Hepatocyte (in vitro differentiated cells): ENCODE measurements at regions not wholly inside any gene's neighbourhood (a gene's known extent, or its start where the extent isn't known, plus 50 kb on each side); places are given as distances from the start of the nearest gene placed in this dataset.

Source experiments
- DNase-seq: peaks from one replicate; pipeline ENCODE4 v3.0.0-alpha.2; 2016; ENCODE audit warnings: low spot score
- H2AFZ ChIP-seq: fragments of 200-600 bp; sonication (generic); 2 replicates; pipeline ENCODE4 v1.6.0; 2016; ENCODE audit warnings: antibody characterized with exemption, mild to moderate bottlenecking
- H3K27ac ChIP-seq: fragments of 200-600 bp; sonication (generic); 2 replicates; pipeline ENCODE4 v1.5.1; 2016; ENCODE audit warnings: mild to moderate bottlenecking
- H3K27me3 ChIP-seq: fragments of 200-600 bp; sonication (generic); 2 replicates; pipeline ENCODE4 v1.6.1; 2016
- H3K36me3 ChIP-seq: fragments of 200-600 bp; sonication (generic); replicated peaks from 2 replicates; pipeline ENCODE4 v1.5.1; 2016; ENCODE audit warnings: low read depth; ENCODE audit not compliant: insufficient read depth
- H3K4me1 ChIP-seq: fragments of 200-600 bp; sonication (generic); 2 replicates; pipeline ENCODE4 v1.5.1; 2016; ENCODE audit warnings: mild to moderate bottlenecking, moderate library complexity; ENCODE audit not compliant: insufficient read depth
- H3K4me2 ChIP-seq: fragments of 200-600 bp; sonication (generic); 2 replicates; pipeline ENCODE4 v1.6.0; 2016
- H3K4me3 ChIP-seq: fragments of 200-600 bp; sonication (generic); 2 replicates; pipeline ENCODE4 v1.5.1; 2016; ENCODE audit warnings: mild to moderate bottlenecking
- H3K79me2 ChIP-seq: fragments of 200-600 bp; sonication (generic); 2 replicates; pipeline ENCODE4 v1.6.0; 2017; ENCODE audit warnings: mild to moderate bottlenecking
- H3K9me2 ChIP-seq: fragments of 200-600 bp; sonication (generic); replicated peaks from 2 replicates; pipeline ENCODE4 v1.6.0; 2017; ENCODE audit warnings: mild to moderate bottlenecking; ENCODE audit not compliant: insufficient read depth
- H3K9me3 ChIP-seq: fragments of 200-600 bp; sonication (generic); 2 replicates; pipeline ENCODE4 v1.5.1; 2016; ENCODE audit warnings: low read depth, mild to moderate bottlenecking
- H4K20me1 ChIP-seq: fragments of 200-600 bp; sonication (generic); 2 replicates; pipeline ENCODE4 v1.6.0; 2016; ENCODE audit warnings: mild to moderate bottlenecking; ENCODE audit not compliant: insufficient read depth, poor library complexity, severe bottlenecking
- CTCF ChIP-seq: fragments of 200-600 bp; sonication (generic); IDR thresholded peaks from 2 replicates; pipeline ENCODE4 v1.5.1; 2016; ENCODE audit warnings: antibody characterized with exemption, mild to moderate bottlenecking; ENCODE audit not compliant: poor library complexity
- EZH2 ChIP-seq: fragments of 200-600 bp; sonication (generic); IDR thresholded peaks from 2 replicates; pipeline ENCODE4 v1.6.1; 2016; ENCODE audit warnings: antibody characterized with exemption, mild to moderate bottlenecking, borderline replicate concordance
- EZH2phosphoT487 ChIP-seq: fragments of 200-600 bp; sonication (generic); IDR thresholded peaks from one replicate; pipeline ENCODE4 v1.6.1; 2018; ENCODE audit warnings: antibody characterized with exemption, mild to moderate bottlenecking, low read depth, moderate library complexity; ENCODE audit not compliant: unreplicated experiment, severe bottlenecking
- WGBS: methylation state at CpG from one replicate; pipeline ENCODE4 v1.1.6; 2016; ENCODE audit warnings: low lambda C conversion rate; ENCODE audit errors: missing lambda C conversion rate; 5-methylcytosine and 5-hydroxymethylcytosine counted together

GRCh38 chr20:2213401-2213800 is 82.4 kb upstream of the TGM3 start:
- DNase-seq: no peak

GRCh38 chr20:2217857-2218539 is 77.8 kb upstream of the TGM3 start:
- TF ChIP-seq EZH2phosphoT487 (no peak), CTCF (no peak), EZH2 (no peak)
- Histone ChIP-seq H3K4me2 (no peak overlapping the region), H3K36me3 (no peaks in the 10 kb centered on the region), H3K9me2 (no peaks in the 10 kb centered on the region), H4K20me1 (no peaks in the 10 kb centered on the region), H3K4me3 (no peak overlapping the region), H2AFZ (no peak overlapping the region), H3K27me3 (no peaks in the 10 kb centered on the region), H3K79me2 (no peaks in the 10 kb centered on the region), H3K4me1 (no peaks in the 10 kb centered on the region), H3K27ac (no peak overlapping the region), H3K9me3 (peaks cover 4% of the 10 kb centered on the region)
- WGBS: 82% methylated on average over 6 of the region's 6 CpGs
- DNase-seq: no peak

More at GRCh38 chr20:2213401-2213800, 82.4 kb upstream of the TGM3 start:
- no peak for TF ChIP-seq EZH2
- no peak for TF ChIP-seq EZH2phosphoT487
- no peak for TF ChIP-seq CTCF
- no peaks in the 10 kb centered on the region for H3K27me3 ChIP-seq
- no peaks in the 10 kb centered on the region for H3K36me3 ChIP-seq
- no peaks in the 10 kb centered on the region for H3K79me2 ChIP-seq
- H3K27ac ChIP-seq: no peak overlapping the region
- H3K9me3 ChIP-seq: no peaks in the 10 kb centered on the region
- H3K4me3 ChIP-seq: no peak overlapping the region
- WGBS: 72% methylated on average over 5 of the region's 5 CpGs
- H2AFZ ChIP-seq: no peak overlapping the region
- H3K4me2 ChIP-seq: no peak overlapping the region
- H4K20me1 ChIP-seq: no peaks in the 10 kb centered on the region
- no peaks in the 10 kb centered on the region for H3K4me1 ChIP-seq
- H3K9me2 ChIP-seq: no peaks in the 10 kb centered on the region

GRCh38 chr20:2219481-2220006 is 76.3 kb upstream of the TGM3 start:
- Histone ChIP-seq H2AFZ (no peak overlapping the region), H3K4me2 (no peak overlapping the region), H3K9me2 (no peaks in the 10 kb centered on the region), H3K4me3 (no peak overlapping the region), H3K27ac (no peak overlapping the region), H3K9me3 (peaks cover 4% of the 10 kb centered on the region), H4K20me1 (no peaks in the 10 kb centered on the region), H3K27me3 (no peaks in the 10 kb centered on the region), H3K36me3 (no peaks in the 10 kb centered on the region), H3K4me1 (no peaks in the 10 kb centered on the region), H3K79me2 (no peaks in the 10 kb centered on the region)
- no peak for DNase-seq
- TF ChIP-seq EZH2: no peak
- no peak for TF ChIP-seq EZH2phosphoT487
- TF ChIP-seq CTCF: no peak
- 88% methylated on average over 2 of the region's 2 CpGs for WGBS
